Effector memory CD8-positive, alpha-beta T cell (primary cell): ENCODE measurements at regions not wholly inside any gene's neighbourhood (a gene's known extent, or its start where the extent isn't known, plus 50 kb on each side); places are given as distances from the start of the nearest gene placed in this dataset.

ENCODE experiments used
- ATAC-seq: fragments of 150-1000 bp; cut with Tn5 transposase; replicated peaks from 2 replicates; pipeline ENCODE4 v1.10.0; 2021; ENCODE audit warnings: mild to moderate bottlenecking, moderate library complexity
- DNase-seq, 3 experiments: peaks; one replicate each; pipeline ENCODE4 v3.0.0; 2021
- H3K27ac Mint-ChIP-seq, 2 donors: one replicate each; pipeline ENCODE4 v1.8.0; 2022; ENCODE audit warnings: mild to moderate bottlenecking in 2 of 2, mixed read lengths in 2 of 2, moderate library complexity in 2 of 2
- H3K27me3 Mint-ChIP-seq, 2 donors: one replicate each; pipeline ENCODE4 v1.8.0; 2022; ENCODE audit warnings: mixed read lengths in 2 of 2
- H3K36me3 Mint-ChIP-seq: one replicate; pipeline ENCODE4 v1.8.0; 2022; ENCODE audit warnings: mild to moderate bottlenecking, moderate library complexity, mixed read lengths; ENCODE audit not compliant: insufficient read depth
- H3K4me1 Mint-ChIP-seq, 2 donors: one replicate each; pipeline ENCODE4 v1.8.0; 2022; ENCODE audit warnings: low read depth in 2 of 2, mixed read lengths in 2 of 2
- H3K4me3 Mint-ChIP-seq, 2 donors: one replicate each; pipeline ENCODE4 v1.8.0; 2022; ENCODE audit warnings: mild to moderate bottlenecking in 2 of 2, mixed read lengths in 2 of 2, moderate library complexity in 2 of 2
- H3K9me3 Mint-ChIP-seq, 2 donors: one replicate each; pipeline ENCODE4 v1.8.0; 2022; ENCODE audit warnings: mixed read lengths in 2 of 2

- H3K36me3 Mint-ChIP-seq, result peaks cover 2% of the 10 kb centered on the region
- no peaks in the 10 kb centered on the region for H3K4me1 Mint-ChIP-seq
- no peak overlapping the region for H3K4me3 Mint-ChIP-seq
- no peaks in the 10 kb centered on the region for H3K27me3 Mint-ChIP-seq
- ATAC-seq (no peak), DNase-seq (no peak)
- H3K27ac Mint-ChIP-seq, result no peak overlapping the region
- peaks cover 2 to 19% of the 10 kb centered on the region in 2 donors for H3K9me3 Mint-ChIP-seq
These were observed 1096.0 kb upstream of the DDX18 start for GRCh38 chr2:116718451-116718850.

GRCh38 chr2:116719836-116720235 is 1094.7 kb upstream of the DDX18 start:
- DNase-seq, result no peak

GRCh38 chr2:116724550-116724949 is 1089.9 kb upstream of the DDX18 start:
- peaks cover 16 to 28% of the 10 kb centered on the region in 2 donors for H3K9me3 Mint-ChIP-seq
- no peak for ATAC-seq
- H3K4me1 Mint-ChIP-seq, result no peaks in the 10 kb centered on the region
- H3K4me3 Mint-ChIP-seq, result no peak overlapping the region
- H3K27me3 Mint-ChIP-seq, result no peaks in the 10 kb centered on the region
- H3K36me3 Mint-ChIP-seq, result peaks cover 2% of the 10 kb centered on the region
- no peak for DNase-seq
- no peak overlapping the region for H3K27ac Mint-ChIP-seq

More at GRCh38 chr2:116719836-116720235, 1094.7 kb upstream of the DDX18 start:
- Mint-ChIP-seq H3K27me3 (no peaks in the 10 kb centered on the region), H3K27ac (no peak overlapping the region), H3K4me3 (no peak overlapping the region), H3K9me3 (peaks cover 4 to 19% of the 10 kb centered on the region in 2 donors), H3K36me3 (peaks cover 2% of the 10 kb centered on the region), H3K4me1 (no peaks in the 10 kb centered on the region)
- no peak for ATAC-seq

GRCh38 chr2:116732322-116732721 is 1082.2 kb upstream of the DDX18 start:
- ATAC-seq (no peak), DNase-seq (no peak)
- Mint-ChIP-seq H3K27ac (no peak overlapping the region), H3K36me3 (no peaks in the 10 kb centered on the region), H3K9me3 (peaks cover 0 to 13% of the 10 kb centered on the region in 2 donors), H3K4me3 (no peak overlapping the region), H3K27me3 (no peaks in the 10 kb centered on the region), H3K4me1 (no peaks in the 10 kb centered on the region)

- no peak for ATAC-seq
- H3K9me3 Mint-ChIP-seq, result peaks cover 0 to 8% of the 10 kb centered on the region in 2 donors
- H3K27ac Mint-ChIP-seq, result no peak overlapping the region
- H3K4me1 Mint-ChIP-seq, result no peaks in the 10 kb centered on the region
- H3K36me3 Mint-ChIP-seq, result no peaks in the 10 kb centered on the region
- DNase-seq, result no peak
- H3K27me3 Mint-ChIP-seq, result no peaks in the 10 kb centered on the region
- H3K4me3 Mint-ChIP-seq, result no peak overlapping the region
These were observed 1080.8 kb upstream of the DDX18 start for GRCh38 chr2:116733699-116734098.

GRCh38 chr2:116737951-116738350 is 1076.5 kb upstream of the DDX18 start:
- no peak overlapping the region for H3K4me3 Mint-ChIP-seq
- no peaks in the 10 kb centered on the region for H3K27me3 Mint-ChIP-seq
- ATAC-seq, result no peak
- DNase-seq, result no peak
- no peak overlapping the region for H3K27ac Mint-ChIP-seq
- H3K36me3 Mint-ChIP-seq, result no peaks in the 10 kb centered on the region
- no peaks in the 10 kb centered on the region for H3K4me1 Mint-ChIP-seq
- peaks cover 7 to 14% of the 10 kb centered on the region in 2 donors for H3K9me3 Mint-ChIP-seq

- no peak for ATAC-seq
- no peaks in the 10 kb centered on the region for H3K27me3 Mint-ChIP-seq
These were observed 1067.4 kb upstream of the DDX18 start for GRCh38 chr2:116747103-116747502.

GRCh38 chr2:116749994-116750393 is 1064.5 kb upstream of the DDX18 start:
- no peak for ATAC-seq
- H3K36me3 Mint-ChIP-seq, result no peaks in the 10 kb centered on the region
- peaks cover 3 to 7% of the 10 kb centered on the region in 2 donors for H3K9me3 Mint-ChIP-seq
- no peak overlapping the region for H3K4me3 Mint-ChIP-seq
- no peak overlapping the region for H3K27ac Mint-ChIP-seq
- no peak for DNase-seq
- no peaks in the 10 kb centered on the region for H3K4me1 Mint-ChIP-seq
- no peaks in the 10 kb centered on the region for H3K27me3 Mint-ChIP-seq

More at GRCh38 chr2:116747103-116747502, 1067.4 kb upstream of the DDX18 start:
- DNase-seq, result no peak
- Mint-ChIP-seq H3K9me3 (peaks cover 0 to 1% of the 10 kb centered on the region in 2 donors), H3K36me3 (no peaks in the 10 kb centered on the region), H3K4me1 (no peaks in the 10 kb centered on the region), H3K27ac (no peak overlapping the region), H3K4me3 (no peak overlapping the region)

- Mint-ChIP-seq H3K9me3 (peaks cover 5 to 7% of the 10 kb centered on the region in 2 donors), H3K4me1 (no peaks in the 10 kb centered on the region), H3K27ac (no peak overlapping the region), H3K27me3 (no peaks in the 10 kb centered on the region), H3K36me3 (no peaks in the 10 kb centered on the region), H3K4me3 (no peak overlapping the region)
- DNase-seq (no peak), ATAC-seq (no peak)
These were observed 1060.0 kb upstream of the DDX18 start for GRCh38 chr2:116754381-116755101.

GRCh38 chr2:116761864-116762263 is 1052.6 kb upstream of the DDX18 start:
- no peak overlapping the region for H3K27ac Mint-ChIP-seq
- no peaks in the 10 kb centered on the region for H3K4me1 Mint-ChIP-seq
- H3K27me3 Mint-ChIP-seq, result no peaks in the 10 kb centered on the region
- ATAC-seq (no peak), DNase-seq (no peak)
- no peaks in the 10 kb centered on the region for H3K36me3 Mint-ChIP-seq
- no peak overlapping the region for H3K4me3 Mint-ChIP-seq
- H3K9me3 Mint-ChIP-seq, result peaks cover 0 to 4% of the 10 kb centered on the region in 2 donors

- H3K4me3 Mint-ChIP-seq, result no peak overlapping the region
- ATAC-seq, result no peak
- no peaks in the 10 kb centered on the region for H3K36me3 Mint-ChIP-seq
- H3K27ac Mint-ChIP-seq, result no peak overlapping the region
- H3K4me1 Mint-ChIP-seq, result no peaks in the 10 kb centered on the region
- DNase-seq, result no peak
- H3K27me3 Mint-ChIP-seq, result no peaks in the 10 kb centered on the region
- H3K9me3 Mint-ChIP-seq, result peaks cover 0 to 4% of the 10 kb centered on the region in 2 donors
These were observed 1045.0 kb upstream of the DDX18 start for GRCh38 chr2:116769514-116769913.

- no peaks in the 10 kb centered on the region for H3K36me3 Mint-ChIP-seq
- ATAC-seq, result no peak
- DNase-seq, result no peak
- no peak overlapping the region for H3K27ac Mint-ChIP-seq
- H3K4me1 Mint-ChIP-seq, result no peaks in the 10 kb centered on the region
- H3K27me3 Mint-ChIP-seq, result no peaks in the 10 kb centered on the region
- H3K9me3 Mint-ChIP-seq, result peaks cover 0 to 2% of the 10 kb centered on the region in 2 donors
- no peak overlapping the region for H3K4me3 Mint-ChIP-seq
These were observed 1037.9 kb upstream of the DDX18 start for GRCh38 chr2:116776556-116776955.

- no peak overlapping the region for H3K4me3 Mint-ChIP-seq
- peaks cover 0 to 2% of the 10 kb centered on the region in 2 donors for H3K9me3 Mint-ChIP-seq
- H3K4me1 Mint-ChIP-seq, result no peaks in the 10 kb centered on the region
- H3K27me3 Mint-ChIP-seq, result no peaks in the 10 kb centered on the region
- ATAC-seq (no peak), DNase-seq (no peak)
- no peak overlapping the region for H3K27ac Mint-ChIP-seq
- no peaks in the 10 kb centered on the region for H3K36me3 Mint-ChIP-seq
These were observed 1026.6 kb upstream of the DDX18 start for GRCh38 chr2:116787848-116788247.

- no peak overlapping the region for H3K27ac Mint-ChIP-seq
- no peaks in the 10 kb centered on the region for H3K27me3 Mint-ChIP-seq
- no peaks in the 10 kb centered on the region for H3K4me1 Mint-ChIP-seq
- H3K9me3 Mint-ChIP-seq, result peaks cover 1 to 8% of the 10 kb centered on the region in 2 donors
- DNase-seq, result no peak
- H3K36me3 Mint-ChIP-seq, result no peaks in the 10 kb centered on the region
- no peak overlapping the region for H3K4me3 Mint-ChIP-seq
- no peak for ATAC-seq
These were observed 1011.8 kb upstream of the DDX18 start for GRCh38 chr2:116802671-116803070.
